K562 (cell line): ENCODE measurements at regions not wholly inside any gene's neighbourhood (a gene's known extent, or its start where the extent isn't known, plus 50 kb on each side); places are given as distances from the start of the nearest gene placed in this dataset.

Experiments used
- ARHGAP35 ChIP-seq: fragments of 450-650 bp; IDR thresholded peaks from 2 replicates; pipeline ENCODE4 v1.6.1; 2018; ENCODE audit not compliant: partially characterized antibody
- BRF1 ChIP-seq: IDR thresholded peaks from 3 replicates; pipeline ENCODE4 v1.6.1; 2011; ENCODE audit warnings: borderline replicate concordance, mild to moderate bottlenecking; ENCODE audit not compliant: insufficient read length; ENCODE audit errors: extremely low read depth
- FOXJ3 ChIP-seq: sonication (generic); formaldehyde crosslinking; IDR thresholded peaks from 2 replicates; pipeline ENCODE4 v1.4.0; 2020; ENCODE audit warnings: mild to moderate bottlenecking, missing genetic modification reagents
- FOXM1 ChIP-seq, 2 experiments: fragments of 450-650 bp in 1 of 2; sonication (generic) in 1 of 2; formaldehyde crosslinking in 1 of 2; IDR thresholded peaks; 2 replicates each; pipeline versions ENCODE4 v1.6.1 to v1.9.0; 2017 to 2022; ENCODE audit warnings: low read depth in 2 of 2, mild to moderate bottlenecking in 2 of 2, missing genetic modification reagents in 1 of 2, moderate library complexity in 1 of 2
- GTF2A2 ChIP-seq: IDR thresholded peaks from 2 replicates; pipeline ENCODE4 v1.6.1; 2016; ENCODE audit warnings: mild to moderate bottlenecking, missing genetic modification characterization, missing compliant biosample characterization
- PKNOX1 ChIP-seq: fragments of 450-650 bp; IDR thresholded peaks from 2 replicates; pipeline ENCODE4 v1.6.1; 2016
- PRDM10 ChIP-seq: fragments of 450-650 bp; IDR thresholded peaks from 2 replicates; pipeline ENCODE4 v1.6.1; 2018; ENCODE audit not compliant: partially characterized antibody
- SOX6 ChIP-seq: fragments of 450-650 bp; IDR thresholded peaks from 2 replicates; pipeline ENCODE4 v1.6.1; 2014; ENCODE audit warnings: mild to moderate bottlenecking
- USF2 ChIP-seq: sonication (generic); formaldehyde crosslinking; IDR thresholded peaks from 2 replicates; pipeline ENCODE4 v1.5.0; 2020; ENCODE audit warnings: missing genetic modification reagents
- XRCC3 ChIP-seq: fragments of 450-650 bp; IDR thresholded peaks from 2 replicates; pipeline ENCODE4 v1.6.1; 2017; ENCODE audit warnings: mild to moderate bottlenecking, moderate library complexity

- TF ChIP-seq USF2 (CRISPR knock-in tag) (no peak), ARHGAP35 (no peak), FOXM1 (IDR thresholded peaks at IDR 0.05; ENCODE audit: low read depth) (no peak), FOXM1 (CRISPR knock-in tag; IDR thresholded peaks at IDR 0.05; ENCODE audit: low read depth) (no peak), FOXJ3 (no peak), BRF1 (no peak), GTF2A2 (tag) (no peak), PKNOX1 (no peak), SOX6 (no peak), XRCC3 (no peak), PRDM10 (no peak)
Observed at GRCh38 chr2:56648802-56649201, 465.0 kb downstream of the CCDC85A start (continued).
